ENCODE measurements at regions not wholly inside any gene's neighbourhood (a gene's known extent, or its start where the extent isn't known, plus 50 kb on each side); places are given as distances from the start of the nearest gene placed in this dataset.

GRCh38 chr6:134593887-134594286 is 276.0 kb upstream of the SGK1 start:
- TF ChIP-seq CTCF (IDR thresholded peaks at IDR 0.05; ENCODE audit: extremely low read depth in 1 of 2, insufficient read depth in 1 of 2, low read depth in 1 of 2, low read length in 2 of 2) (no peak), MYC (IDR thresholded peaks at IDR 0.05; ENCODE audit: low read depth, low read length) (no peak), EZH2 (IDR thresholded peaks at IDR 0.05; ENCODE audit: borderline replicate concordance, low read depth, low read length, severe bottlenecking) (no peak), MAX (IDR thresholded peaks at IDR 0.05; ENCODE audit: insufficient read depth, insufficient read length) (no peak)

All from endothelial cell of umbilical vein (primary cell).